ENCODE measurements at regions not wholly inside any gene's neighbourhood (a gene's known extent, or its start where the extent isn't known, plus 50 kb on each side); places are given as distances from the start of the nearest gene placed in this dataset.

DNA sequence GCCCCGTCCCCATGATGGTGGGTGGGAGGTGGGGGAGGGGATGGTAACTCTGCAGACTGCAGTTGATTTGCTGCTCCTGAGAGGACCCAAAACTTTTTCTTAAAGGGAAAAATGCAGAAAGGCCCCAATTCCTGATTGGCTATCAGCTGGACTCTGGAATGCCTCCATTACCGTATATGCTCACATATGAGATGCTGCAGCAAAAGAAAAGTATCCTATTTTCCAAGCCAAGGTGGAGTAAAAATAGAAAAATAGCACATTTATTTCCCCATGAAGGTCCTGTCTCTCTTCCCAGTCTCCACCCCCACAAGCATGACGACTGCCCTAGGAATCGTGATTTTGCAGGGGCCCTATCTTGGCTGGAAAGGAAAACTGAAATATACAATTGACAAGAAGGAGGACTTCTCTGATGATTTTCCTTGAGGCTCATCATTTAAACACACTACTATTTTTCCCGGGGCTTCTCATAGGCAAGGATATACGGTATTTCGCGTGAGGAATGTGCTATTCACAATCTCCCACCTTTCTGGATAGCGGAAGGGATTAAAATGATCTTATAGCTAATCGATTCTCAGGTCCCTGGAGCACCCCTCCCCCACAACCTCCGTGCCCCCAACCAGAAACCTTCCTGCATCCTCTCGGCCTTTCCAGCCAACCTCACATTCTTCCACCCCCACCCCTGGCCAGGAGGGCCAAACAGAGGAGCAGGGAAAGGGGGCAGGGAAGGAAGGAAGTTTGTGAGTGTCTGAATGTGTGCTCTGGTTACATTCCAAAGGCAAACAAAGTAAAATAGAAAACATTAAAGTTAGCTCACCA, 138.9 kb upstream of the CCND2 start:
- no peak for DNase-seq (ENCODE audit: low read depth)

- DNase-seq (ENCODE audit: low read depth): no peak
Observed at GRCh38 chr12:4133636-4134447, 139.7 kb upstream of the CCND2 start.

DNA sequence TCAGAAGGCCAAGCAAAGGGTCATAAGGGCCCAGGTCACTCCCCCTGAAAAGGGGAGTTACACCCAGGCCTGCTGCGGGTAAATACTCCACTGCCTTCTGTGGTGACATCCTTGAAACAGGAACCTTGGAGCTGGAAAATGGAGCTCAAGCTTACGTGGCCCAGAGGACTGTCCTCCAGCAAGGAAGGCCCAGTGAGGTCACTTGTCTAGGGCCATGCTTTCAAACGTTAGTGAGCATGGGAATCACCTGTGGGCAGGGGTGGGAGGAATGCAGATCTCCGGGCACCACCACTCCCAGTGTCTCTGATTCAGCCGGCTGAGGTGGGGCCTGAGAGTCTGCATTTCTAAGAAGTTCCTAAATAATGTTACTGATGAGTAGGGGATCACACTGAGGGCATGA, 140.5 kb upstream of the CCND2 start:
- DNase-seq (ENCODE audit: low read depth): no peak

DNA sequence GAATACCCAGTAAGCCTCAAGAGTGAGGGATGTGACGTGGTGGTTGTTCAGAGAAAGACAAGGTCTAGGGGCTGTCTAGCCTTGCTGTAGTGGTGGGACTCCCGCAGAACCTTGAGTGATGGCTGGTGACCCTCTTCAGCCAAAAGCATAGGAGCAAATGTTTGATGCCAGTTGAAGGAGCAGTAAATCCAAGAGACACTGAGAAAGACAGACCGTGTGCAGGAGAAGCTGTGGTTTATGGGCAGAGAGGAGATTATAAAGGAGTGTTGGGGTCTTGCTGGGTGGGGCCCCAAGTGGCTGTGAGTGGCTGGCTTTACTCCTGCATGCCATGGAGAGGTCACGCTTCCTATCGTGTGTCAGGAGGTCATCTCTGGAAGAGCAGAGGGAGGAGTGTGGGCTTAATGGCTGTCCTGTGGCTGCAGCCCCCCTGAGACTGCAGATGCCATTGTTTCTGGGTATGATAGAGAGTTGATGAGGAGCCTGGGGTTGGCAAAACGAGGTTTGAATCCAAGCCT, 152.0 kb upstream of the CCND2 start:
- no peak for DNase-seq (ENCODE audit: low read depth)

- DNase-seq (ENCODE audit: low read depth): no peak
Observed at GRCh38 chr12:4120316-4120917, 153.1 kb upstream of the CCND2 start.

- DNase-seq (ENCODE audit: low read depth): no peak
Observed at GRCh38 chr12:4119157-4119761, 154.3 kb upstream of the CCND2 start.

DNA sequence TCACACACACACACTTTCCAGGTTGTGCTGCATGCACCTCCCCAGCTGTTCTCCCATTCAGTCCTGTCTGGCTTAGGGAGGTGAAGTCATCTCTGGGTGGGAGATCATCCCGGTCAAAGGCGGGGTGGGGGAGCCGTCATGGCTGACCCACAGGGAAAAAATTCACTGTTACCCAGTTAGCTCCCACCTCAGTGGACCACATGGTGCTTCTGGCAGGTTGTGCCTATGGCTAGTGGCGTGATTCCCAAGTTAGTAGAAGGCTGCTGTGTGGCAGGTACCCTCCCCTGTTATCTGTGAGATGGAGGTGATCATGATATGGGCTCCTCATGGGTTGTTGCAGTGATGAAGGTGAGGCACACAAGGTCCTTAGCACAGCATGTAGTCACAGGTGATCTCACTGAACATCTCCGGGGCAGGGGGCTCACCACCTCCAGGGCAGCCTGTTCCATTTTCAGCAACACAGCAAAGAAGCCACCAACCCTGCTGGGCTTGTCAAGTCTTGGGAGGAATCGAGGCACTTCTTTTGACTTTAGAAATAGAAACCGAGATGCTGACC, 154.9 kb upstream of the CCND2 start:
- DNase-seq (ENCODE audit: low read depth): no peak

DNA sequence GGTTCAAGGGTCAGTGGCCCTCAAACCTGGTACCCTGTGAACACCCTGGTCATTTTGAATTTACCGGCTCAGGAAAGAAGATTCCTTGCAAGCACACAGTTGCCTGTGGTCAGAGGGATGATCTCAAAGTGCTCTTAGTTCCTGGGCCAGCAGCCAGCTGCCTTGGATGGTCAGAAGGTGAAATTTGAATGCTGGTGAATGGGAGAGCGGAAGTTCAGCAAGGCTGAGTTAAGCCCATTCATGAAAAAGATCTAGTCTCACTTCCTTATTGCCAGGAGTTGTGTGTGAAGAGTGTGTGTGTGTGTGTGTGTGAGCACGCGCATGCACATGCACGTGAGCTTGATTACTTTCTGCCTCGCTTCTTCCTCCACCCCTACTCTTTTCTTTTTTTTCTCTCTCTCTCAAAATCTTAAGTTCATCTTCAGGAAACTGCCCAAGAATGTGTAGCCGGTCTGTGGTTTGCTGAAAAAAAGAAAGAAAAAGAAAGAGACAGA, 155.5 kb upstream of the CCND2 start:
- no peak for DNase-seq (ENCODE audit: low read depth)

DNA sequence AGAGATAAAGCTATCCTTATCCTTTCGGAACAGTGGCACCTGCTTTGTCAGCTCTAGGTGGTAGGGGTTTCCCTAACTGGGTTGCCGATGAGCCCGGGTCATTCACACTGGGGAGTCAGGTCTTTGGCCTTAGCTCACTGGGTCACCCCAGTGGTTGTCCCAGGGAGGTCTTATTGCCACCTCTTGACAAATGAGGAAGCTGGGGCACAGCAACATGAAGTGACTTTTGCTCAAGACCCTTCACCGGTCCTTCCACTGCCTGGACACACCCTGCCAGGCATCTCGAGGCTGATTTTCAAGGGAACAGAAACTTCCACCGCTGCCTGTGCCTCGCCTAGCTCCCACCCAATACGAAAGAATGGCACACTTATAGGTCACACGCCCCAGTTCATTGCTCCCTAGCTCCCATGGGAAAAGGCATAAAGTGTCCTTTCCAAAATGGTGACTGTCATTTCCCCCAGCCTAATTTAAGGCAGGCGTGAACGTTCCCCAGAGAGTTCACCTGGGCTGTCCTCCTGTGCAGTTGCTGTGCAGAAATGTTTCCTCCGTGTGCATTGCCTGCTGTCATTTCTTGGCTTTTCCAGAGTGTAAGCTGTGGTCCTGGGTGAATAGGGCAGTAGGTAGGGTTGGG, 156.1 kb upstream of the CCND2 start:
- no peak for DNase-seq (ENCODE audit: low read depth)

- DNase-seq (ENCODE audit: low read depth): no peak
Observed at GRCh38 chr12:4116251-4117111, 157.1 kb upstream of the CCND2 start.

GRCh38 chr12:4115570-4115969, 158.0 kb upstream of the CCND2 start:
- DNase-seq (ENCODE audit: low read depth): no peak

DNA sequence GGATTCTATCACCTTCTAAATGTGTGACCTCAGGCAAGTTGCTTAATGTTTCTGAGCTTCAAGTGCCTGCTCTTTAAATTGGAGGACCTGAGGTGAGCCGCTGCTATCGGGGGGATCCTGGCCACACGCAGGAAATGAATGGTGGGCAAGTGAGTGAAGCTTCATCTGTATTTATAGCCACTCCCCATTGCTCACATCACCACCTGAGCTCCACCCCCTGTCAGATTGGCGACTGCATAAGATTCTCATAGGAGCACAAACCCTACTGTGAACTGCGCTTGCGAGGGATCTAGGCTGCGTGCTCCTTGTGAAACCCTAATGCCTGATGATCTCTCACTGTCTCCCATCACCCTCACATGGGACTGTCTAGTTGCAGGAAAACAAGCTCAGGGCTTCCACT, 158.6 kb upstream of the CCND2 start:
- DNase-seq (ENCODE audit: low read depth): no peak

DNA sequence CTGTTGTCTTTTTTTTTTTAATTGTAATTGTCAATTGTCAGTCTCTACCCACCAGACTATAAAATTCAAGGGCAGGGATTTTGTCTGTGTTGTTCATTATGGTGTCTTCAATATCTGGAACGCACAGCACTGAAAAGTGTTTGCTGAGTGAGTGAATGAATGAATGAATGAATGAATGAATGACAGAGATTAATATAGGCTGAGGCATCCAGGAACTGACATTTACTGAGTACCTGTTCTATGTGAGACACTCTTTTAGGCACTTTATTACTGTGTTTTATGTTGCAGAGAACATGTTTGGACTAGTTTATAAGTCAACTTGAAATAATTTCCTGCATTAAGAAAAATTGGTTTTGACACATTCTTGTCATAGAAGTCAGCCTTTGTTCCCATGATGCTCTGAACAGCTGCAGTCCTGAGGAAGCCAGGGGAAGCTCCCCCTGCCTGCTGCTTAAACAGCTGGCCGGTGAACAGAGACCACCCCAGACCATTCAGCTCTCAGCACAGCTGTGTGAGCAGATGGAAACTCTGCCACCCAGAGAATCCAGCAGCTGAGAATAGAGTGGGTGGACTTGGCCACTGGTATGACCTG, 160.7 kb upstream of the CCND2 start:
- DNase-seq (ENCODE audit: low read depth): no peak

DNA sequence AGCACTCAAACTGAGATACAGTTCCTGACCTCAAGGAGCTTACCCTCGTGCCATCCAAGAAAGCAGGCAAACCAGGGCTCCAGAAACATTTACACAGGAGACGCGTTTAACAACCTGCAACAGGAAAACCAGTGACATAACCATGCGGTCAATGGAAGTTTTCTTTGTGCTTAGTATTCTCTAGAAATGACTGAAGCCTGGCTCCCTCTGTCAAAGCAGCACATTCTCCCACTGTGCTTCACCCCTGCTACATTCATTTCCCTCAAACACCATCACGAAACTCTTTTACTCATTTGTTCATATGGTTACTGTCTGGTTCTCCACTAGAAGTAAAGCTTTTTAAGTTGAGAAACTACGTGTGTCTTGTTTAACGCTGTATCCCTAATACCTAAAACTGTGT, 161.3 kb upstream of the CCND2 start:
- no peak for DNase-seq (ENCODE audit: low read depth)

GRCh38 chr12:4111010-4111409, 162.6 kb upstream of the CCND2 start:
- no peak for DNase-seq (ENCODE audit: low read depth)

GRCh38 chr12:4109826-4110225, 163.7 kb upstream of the CCND2 start:
- DNase-seq (ENCODE audit: low read depth): no peak

DNA sequence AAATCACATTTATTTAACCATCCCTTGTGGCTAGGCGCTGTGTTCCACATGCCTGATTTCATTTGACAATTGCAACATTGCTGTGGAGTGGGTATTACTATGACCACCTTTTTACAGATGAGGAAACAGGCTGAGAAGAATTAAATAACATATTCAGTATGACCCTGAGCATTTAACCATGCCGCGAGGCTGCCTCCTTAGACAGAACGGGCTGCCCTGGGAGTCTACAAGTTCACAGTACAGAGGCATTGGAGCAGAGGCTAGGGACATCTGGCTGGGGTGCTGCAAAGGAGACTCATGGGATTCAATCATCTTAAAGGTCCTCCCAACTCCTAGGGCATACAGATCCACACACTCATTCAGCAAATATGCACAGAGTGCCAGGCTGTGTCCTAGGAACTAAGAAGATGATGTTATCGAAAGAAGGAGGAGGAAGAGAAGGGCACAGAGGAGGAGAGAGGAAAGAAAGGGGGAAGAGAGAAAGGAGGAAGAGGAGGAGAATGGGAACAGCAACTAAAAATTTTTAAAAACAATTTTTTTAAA, 164.7 kb upstream of the CCND2 start:
- no peak for DNase-seq (ENCODE audit: low read depth)

GRCh38 chr12:4107911-4108697, 165.5 kb upstream of the CCND2 start:
- no peak for DNase-seq (ENCODE audit: low read depth)

DNA sequence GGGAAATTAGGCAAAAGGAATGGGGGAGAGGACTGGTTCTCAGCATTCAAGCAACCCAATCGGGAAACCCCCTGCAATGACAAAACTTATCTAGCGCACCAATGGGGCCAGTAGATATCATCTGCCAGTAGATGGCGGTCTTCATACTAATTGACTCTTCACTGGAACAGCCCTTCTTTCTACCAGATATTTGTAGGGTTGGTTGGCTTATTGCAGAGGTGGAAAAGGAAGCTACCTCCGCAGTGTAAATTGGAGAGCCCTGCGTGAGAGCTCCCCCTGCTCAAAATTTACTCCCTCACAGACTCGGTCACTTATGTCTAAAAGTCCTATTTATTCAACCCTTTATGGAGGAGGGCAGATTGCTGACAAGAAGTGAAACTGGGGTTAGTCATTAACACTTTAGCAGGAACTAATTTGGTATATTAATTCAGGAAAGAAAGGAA, 166.1 kb upstream of the CCND2 start:
- DNase-seq (ENCODE audit: low read depth): peak; percentile 50
